HPDE6-E6E7 (cell line): ENCODE measurements at regions not wholly inside any gene's neighbourhood (a gene's known extent, or its start where the extent isn't known, plus 50 kb on each side); places are given as distances from the start of the nearest gene placed in this dataset.

ENCODE experiments used
- DNase-seq: peaks from one replicate; pipeline ENCODE4 v3.0.0; 2011; ENCODE audit warnings: missing footprints; ENCODE audit errors: extremely low spot score

DNA sequence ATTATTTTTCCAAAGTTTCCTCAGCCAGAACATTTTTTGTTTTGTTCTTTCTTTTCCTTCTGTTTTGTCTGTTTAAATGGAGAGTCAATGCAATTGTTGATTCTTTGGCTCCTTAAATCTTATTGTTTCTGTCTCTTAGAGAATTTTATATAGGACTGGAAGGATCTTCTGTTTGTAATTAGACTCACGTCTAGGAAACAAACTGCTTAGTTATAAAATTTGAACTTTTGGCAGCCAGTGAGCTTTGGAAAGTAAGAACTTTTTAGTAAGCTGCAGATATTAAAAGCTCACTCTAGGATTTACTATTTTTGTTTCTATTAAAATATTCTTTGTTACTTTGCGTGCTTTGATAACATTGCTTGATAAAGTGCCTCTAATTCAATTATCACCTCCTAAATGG, 109.8 kb upstream of the HNRNPU start:
- DNase-seq: no peak

DNA sequence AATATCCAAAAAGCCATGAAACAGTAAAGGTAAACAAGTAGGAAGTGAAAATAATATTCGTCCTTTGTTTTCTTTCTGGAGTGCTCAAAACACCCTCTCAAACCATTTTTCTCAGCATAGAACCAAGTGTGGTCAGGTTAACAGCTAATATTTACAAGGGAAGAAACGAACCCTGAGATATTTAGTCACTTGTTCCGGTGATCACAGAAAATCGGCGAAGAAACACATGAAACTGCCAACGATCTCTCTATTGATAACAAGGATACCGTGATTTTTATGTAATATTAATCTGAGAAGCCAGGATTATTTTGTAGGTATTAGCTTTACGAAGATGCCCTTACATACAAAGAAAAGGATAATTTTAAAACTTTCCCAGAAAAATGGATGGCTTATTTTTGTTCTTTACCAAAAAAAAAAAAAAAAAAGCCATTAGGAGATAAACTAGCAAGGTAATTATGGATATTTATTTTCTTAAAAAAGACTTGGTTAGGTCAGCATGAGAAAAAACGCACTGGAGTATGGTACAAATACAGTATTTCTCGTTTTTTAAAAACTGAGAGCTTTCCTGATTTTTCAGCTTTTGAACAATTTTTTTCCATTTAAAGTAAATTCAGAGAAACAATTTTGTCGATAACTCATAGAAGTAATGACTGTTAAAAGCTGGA, 107.3 kb upstream of the HNRNPU start:
- no peak for DNase-seq

DNA sequence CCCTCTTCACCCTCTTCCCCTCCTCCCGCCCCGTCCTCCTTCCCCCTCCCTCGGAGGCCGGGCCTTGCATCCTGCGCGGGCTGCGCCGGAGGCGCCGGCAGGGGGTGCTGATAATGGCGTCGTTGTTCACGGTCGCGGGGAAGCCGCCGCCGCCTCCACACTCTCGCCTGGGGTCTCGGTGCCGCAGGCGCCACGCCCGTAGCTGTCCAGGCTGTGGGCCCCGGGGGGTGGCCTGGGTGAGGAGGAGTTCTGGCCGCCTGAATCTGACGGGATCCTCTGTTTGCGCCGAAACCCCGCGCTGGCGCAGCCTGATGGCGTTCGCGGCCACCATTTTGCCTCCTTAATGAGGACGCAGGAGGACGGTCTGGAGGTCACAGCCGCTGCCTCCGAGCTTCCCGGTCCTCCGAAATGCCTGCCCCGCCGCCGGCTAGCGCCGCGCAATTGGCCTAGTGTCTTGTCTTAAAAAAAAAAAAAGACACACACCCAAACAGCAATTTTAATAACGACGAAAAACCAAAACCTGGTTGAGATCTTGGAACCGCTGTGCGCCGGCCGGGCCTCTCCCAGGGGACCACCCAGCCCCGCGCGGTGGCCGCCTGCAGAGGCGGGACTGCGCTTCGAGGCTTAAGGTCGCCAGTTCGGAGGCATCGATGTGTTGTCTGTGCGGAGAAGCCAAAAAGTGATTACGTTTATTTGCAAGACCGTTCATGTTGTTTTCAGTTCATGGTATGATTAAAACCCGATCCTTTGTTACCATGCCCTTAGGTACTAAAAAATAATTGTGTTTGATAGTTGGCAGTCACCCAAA, 106.6 kb upstream of the HNRNPU start:
- peak; percentile 55 for DNase-seq

DNA sequence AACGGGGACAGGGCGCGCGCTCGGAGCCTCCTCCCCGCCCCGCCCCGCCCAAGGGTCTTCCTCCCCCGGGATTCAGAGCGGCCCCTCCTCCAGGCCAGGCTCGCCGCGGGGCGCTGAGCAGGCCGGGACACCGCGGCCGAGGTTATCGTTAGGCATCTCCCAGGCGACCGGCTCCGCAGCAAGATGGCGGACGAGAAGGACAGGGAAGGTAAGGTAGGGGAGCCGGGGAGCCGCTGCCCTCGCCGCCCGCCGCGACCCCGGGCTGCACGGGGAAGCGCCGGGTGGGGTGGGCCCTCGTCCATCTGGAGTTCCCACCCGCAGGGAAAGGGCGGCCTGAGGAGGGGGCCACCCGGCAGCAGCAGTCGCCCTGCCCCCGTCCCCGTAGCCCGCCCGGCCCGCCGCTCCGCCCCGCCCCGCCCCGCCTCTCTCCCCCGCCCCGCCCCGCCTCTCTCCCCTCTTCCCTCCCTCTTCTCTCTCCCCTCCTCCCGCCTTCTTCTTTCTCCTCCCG, 105.9 kb upstream of the HNRNPU start:
- DNase-seq: no peak

DNA sequence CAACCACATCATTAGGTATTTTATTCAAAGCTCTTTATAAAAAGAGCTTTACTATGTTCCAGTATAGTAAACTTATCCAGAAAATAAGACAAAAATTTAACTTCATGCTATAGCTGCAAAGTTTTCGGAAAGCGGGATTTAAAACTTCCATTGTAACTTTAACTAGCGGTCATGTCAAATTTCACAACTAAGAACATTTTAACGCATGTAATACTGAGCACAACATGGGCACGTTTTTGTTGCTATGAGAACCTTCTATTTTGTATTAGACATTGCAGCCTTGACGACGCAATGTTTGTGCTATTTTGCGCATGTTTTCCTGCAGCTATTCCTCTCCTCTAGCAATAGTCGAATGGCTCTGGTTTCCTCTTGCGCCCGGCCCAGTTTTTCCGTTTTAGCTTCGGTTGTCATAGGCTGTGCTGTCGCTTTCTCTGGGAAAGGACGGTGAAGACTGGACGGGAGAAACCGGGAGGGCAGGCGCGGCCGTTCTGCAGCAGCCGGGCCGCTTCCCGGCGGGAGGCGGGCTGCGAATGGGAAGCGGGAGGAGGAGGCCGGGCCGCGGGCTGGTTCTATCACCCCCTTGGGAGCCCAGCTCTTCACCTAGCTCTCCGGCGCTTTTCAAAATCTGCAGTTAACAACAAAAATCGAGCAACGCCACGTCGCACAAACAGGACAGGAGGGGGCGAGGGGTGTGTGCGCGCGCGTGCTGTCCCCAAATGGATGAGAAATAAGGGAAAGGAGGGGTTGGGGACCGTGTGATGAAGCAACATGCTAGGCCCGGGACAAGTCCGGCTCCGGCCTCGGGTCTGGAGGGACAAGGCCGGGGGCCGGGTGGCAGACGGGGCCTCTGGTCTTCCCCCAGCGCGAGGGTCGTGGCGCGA, 105.3 kb upstream of the HNRNPU start:
- DNase-seq: peak; percentile 26

DNA sequence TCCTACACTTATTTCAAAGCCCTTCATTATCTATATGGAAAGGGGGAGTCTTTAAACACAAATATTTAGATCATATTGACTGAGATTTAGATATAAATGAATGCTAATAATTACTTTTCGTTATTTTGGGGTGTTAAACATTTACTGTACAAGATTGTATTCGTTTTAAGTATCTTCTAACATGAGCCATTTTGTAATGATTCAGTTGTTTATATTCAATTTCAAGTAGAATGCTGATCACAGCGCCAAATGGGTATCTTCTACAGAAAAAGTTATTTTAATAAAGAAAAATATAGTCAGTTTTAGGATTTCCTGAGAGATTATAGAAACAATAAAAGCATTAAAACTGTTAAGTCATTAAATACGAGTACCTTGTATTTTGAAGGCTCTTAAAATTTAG, 104.5 kb upstream of the HNRNPU start:
- no peak for DNase-seq

DNA sequence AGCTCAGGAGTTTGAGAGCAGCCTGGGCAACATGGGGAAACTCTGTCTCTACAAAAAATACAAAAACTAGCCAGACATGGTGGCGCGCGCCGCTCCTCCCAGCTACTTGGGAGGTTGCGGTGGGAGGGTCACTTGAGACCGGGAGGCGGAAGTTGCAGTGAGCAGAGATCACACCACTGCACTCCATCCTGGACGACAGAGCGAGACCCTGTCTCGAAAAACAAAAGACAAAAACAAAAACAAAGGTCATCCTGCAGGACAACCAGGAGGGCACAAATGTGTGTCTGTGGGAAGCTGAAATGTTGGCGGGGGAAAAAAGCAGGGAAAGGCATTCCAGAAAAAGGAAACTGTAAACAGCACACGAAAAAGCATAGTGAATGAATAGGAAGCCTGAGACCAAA, 104.1 kb upstream of the HNRNPU start:
- DNase-seq: no peak

DNA sequence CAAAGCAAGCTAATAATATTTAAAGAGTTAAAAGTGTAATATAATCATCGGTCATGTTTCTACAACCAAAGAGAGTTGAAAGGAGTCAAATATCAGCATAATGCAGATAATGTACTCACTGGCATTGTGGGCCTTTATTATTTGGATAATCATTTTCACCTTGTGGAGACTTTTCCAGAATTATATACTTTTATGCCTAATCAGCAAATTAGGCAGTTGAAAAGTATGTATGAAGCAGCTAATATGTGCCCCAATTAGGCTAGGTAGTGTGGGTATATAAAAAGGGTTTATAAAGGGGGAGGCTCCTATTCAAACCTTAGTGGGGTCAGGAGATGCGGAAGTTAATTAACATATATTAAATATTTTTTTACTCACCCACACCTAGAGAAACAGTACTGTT, 102.8 kb upstream of the HNRNPU start:
- no peak for DNase-seq

DNA sequence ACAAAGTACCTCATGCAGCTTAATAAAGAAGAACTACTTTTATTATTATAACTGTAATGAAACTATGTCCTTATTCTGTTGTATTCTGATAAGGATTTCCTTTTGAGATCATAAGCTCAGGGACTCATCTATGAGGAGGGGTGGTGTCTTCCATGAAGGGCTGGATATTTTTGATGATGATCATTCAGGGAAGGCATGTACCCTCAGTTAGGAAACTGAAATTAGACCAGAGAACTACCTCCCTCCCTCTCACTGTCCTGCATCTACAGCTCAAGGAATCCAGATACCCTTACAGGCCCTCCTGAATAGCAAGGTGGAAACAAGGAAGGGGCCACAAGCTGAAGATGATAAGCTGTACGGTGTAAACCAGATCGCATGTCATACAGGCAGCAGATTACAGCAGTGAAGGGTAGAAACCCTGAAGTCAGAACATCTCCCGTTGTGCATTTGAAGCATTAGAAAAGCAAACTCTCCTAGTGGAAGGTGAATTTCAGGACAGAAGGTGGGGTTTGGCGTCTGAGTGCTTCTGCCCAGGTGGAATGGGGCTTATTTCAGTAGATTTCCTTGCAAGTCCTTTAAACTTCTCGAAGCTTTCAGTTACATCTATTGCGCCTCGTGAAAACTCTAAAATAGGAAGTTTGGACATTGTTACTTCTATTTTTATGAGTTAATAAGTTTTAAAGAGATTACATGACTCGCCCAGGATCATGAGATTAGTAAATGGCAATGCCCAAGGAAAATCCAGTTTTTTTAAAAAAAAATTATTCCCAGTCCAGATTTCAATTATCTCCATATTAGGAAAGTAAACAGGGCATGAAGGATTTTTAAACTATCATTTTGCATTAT, 101.1 kb upstream of the HNRNPU start:
- DNase-seq: no peak

DNA sequence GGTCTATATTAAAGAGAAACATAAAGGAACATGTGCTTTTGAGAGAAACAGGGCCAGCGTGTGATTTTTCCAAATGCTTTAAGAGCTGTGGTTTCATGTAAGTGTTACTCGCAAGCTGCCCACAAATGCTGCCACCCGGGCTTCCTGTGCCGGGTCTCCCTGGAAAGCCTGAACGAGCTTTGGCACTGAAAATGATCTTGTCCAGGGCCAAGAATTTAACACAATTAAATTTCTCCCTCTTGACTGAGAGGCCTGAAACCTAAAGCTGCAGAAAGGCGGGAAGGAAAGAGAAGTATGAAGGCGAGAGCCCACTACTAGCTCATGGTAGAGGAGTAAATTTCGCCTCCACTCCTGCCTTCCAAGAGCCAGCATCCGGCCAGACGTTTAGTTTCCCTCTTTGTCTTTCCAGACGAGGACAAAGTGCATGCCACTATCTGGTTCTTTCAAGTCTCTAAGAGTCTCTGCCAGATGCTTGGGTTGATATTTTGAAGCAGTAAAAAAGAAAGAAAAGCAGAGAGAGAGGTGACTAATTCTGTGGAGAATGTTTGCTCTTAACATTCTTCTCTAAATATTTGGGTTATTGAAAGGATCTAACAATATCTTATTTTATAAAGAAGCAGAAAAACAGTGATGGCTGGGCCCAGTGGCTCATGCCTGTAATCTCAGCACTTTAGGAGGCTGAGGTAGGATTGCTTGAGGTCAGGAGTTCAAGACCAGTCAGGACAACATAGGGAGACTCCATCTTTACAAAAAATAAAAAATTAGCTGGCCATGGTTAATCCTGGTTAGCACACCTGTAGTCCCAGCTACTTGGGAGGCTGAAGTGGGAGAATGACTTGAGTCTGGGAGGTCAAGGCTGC, 100.0 kb upstream of the HNRNPU start:
- DNase-seq: no peak

DNA sequence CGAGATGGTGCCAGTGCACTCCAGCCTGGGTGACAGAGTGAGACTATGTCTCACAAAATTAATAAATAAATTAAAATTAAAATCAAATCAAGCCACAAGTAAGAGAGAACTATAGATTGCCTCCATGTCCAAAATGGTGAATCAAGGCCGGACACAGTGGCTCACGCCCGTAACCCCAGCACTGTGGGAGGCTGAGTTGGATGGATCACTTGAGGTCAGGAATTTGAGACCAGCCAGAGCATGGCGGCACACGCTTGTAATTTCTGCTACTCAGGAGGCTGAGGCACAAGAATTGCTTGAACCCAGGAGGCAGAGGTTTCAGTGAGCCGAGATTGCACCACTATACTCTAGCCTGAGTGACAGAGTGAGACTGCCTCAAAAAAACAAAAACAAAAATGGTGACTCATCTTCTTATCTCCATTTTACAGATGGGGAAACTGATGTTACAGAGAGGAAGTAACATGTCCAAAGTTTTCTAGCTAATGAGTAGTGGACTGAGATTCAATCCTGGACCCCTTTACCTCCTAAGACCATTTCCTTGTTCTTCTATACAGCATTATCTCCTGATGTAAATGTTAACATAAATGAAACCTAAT, 99.0 kb upstream of the HNRNPU start:
- no peak for DNase-seq

DNA sequence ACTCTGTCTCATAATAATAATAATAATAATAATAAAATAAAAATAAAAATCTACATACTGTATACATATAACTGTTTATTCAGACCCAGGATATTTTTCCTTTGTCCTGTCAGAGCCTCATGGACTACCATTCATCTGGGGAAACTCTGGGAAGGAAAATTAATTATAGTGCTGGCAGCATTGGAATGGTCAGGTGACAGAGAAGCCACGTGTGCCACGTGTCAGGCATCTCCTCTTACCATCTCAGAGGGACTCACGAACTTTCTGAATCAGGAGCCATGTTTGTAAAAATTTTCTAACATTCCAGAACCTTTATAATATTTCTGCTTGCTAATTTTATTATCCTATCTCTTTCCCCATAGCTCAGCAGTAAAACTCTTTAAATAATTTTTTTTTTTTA, 97.8 kb upstream of the HNRNPU start:
- DNase-seq: no peak

DNA sequence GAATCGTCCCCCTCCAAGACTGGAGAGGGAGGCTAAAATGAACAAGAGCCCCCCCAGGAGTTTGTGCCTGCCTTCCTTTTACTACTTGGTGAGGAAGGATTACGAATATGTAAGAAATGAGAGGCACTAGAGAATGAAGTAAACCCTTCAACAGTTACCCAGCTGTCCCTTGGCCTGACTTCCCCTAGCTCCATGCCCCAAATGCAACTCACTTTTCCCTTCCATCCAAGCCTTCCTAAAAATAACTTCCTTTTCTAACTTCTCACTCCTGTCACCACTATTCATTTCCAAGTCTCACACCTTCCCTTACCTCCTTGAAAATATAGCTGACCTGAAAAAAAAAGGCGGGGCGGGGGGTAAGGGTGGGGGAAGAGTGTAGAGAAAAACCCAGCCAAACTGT, 96.6 kb upstream of the HNRNPU start:
- DNase-seq: no peak

DNA sequence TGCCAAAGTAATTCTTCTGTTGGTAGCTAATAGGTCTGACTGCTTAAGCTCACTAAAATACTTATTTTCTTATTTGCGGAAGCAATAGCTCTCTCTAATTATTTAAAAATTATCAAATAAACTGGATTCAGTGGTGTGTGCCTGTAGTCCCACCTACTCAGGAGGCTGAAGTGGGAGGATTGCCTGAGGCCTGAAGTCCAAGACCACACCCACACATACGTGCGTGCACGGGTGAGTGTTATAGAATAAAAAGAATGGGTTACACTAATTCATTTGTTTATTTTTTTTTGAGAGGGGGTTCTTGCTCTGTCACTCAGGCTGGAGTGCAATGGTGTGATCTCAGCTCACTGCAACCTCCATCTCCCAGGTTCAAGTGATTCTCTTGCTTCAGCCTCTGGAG, 94.2 kb upstream of the HNRNPU start:
- DNase-seq: no peak

DNA sequence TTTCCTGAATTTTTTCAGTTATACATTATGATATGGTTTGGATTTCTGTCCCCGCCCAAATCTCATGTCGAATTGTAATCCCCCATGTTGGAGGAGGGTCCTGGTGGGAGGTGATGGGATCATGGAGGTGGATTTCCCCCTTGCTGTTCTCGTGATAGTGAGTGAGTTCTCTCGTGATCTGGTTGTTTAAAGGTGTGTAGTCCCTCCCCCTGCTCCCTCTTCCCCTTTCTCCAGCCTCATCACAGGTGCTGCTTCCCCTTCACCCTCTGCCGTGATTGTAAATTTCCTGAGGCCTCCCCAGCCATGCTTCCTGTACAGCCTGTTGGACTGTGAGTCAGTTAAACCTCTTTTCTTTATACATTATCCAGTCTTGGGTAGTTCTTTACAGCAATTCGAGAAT, 93.2 kb upstream of the HNRNPU start:
- DNase-seq: no peak

DNA sequence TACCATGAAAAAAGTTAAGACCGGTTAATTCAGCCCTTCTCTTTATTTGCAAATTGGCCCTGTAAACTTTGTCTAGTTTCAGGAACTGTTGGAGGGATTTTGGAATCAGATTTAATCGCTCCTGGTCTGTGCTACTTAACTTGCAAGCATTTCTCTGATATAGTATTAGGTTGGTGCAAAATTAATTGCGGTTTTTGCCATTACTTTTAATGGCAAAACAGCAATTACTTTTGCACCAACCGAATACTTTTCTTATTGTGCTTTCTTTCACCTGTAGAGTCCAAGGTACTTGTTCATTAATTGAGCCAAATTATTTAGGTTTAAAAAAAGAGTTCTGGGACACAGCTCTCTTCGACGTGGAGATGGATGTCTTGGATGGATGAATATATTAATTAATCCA, 92.8 kb upstream of the HNRNPU start:
- no peak for DNase-seq

DNA sequence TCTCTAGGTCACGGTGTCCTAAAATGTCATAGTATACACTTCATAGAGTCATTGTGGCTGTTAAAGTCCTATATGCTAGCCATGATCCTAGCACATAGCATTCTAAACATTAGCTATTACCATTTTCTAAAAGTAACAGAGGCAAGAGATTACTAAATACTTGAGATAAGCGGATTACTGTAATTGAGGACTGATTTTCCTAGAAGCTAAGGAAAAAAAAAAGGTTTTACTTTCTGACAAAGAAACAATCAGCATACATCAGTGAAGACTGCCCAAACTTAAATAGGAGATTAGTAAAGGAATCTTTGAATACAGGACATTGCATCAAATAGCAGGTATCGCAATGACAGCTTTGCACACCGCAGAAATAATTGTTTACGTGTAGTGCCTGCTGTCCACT, 91.3 kb upstream of the HNRNPU start:
- no peak for DNase-seq

DNA sequence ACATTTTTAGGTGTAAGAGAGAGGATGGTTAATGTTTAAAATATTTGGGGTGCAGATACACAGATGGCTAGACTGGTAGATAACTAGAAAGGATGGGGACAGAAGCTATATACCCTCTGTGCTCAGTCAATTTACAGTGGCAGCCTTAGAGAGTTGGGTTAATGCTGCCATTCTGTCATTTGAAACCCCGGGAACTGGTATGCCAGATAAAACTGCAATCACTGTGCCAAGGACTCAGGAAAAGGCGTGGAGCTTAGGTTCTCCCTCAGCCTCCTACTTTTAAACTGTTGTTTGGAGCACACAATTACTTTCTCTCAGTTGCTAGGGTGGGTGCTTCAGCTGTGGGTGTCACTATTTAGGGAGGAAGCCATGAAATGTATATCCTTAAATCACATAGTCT, 90.0 kb upstream of the HNRNPU start:
- DNase-seq: no peak

DNA sequence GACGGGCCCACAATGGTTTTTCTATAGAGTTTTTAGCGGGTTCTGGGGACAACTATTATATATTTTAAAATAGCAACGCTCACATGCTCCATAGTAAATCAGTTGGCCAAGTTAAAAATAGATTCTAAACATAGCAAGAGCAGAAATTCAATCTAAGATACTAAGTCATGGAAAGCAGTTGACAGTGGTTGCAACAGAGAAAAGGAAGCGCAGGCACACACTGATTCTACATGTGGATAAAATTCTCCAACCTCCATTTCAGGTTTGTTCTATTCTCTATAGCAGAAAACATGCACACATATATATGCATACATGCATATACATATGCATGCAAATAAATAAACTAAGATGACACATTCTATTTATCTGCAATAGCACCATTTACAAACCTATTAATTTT, 89.6 kb upstream of the HNRNPU start:
- no peak for DNase-seq

DNA sequence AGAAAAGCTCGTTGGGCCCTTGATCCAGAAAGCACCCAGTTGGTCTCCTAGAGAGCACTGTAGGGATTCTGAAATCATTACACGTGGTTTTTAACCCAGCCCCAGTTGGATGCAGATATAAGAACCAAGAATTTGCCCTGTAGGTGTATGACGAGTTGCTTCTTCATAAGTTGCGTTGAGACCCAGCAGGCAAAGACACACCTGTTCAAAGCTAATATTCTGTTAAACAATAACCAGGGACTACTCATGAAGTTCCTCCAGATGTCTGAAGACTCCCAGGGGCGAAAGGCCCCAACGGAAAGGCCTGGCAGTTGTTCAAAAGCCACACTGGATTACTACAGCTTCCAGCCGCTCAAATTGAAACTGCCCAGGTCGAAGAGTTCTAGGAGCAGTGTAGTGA, 88.6 kb upstream of the HNRNPU start:
- DNase-seq: peak; percentile 92
